ENCODE measurements at regions not wholly inside any gene's neighbourhood (a gene's known extent, or its start where the extent isn't known, plus 50 kb on each side); places are given as distances from the start of the nearest gene placed in this dataset.

DNA sequence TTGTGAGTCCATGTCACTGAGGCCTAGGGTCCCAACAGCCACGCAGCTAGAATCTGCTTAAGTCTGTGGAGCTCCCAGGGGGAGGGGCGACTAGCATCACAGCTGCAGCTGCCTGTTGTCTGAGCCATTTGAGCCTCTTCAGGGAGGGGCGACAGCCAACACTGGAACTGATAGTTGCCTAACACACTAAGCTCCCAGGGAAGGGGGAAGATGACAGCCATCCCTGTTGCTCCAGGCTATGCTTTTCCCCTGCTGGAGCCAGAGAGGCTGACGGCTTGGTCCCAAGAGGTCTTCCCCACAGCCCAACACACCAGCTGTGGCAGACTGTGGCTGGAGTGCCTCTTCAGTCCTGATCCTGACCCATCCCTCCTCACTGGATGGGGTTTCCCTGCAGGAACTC is 817.5 kb downstream of the NXPH1 start:
- 78% methylated on average over 4 of the region's 4 CpGs for WGBS, 2 donors
- H3K27ac ChIP-seq, result no peak overlapping the region
- H3K9me3 ChIP-seq, result peaks cover 0 to 3% (median 0%) of the 10 kb centered on the region in 4 donors
- H3K4me3 ChIP-seq, result no peak overlapping the region
- TF ChIP-seq POLR2AphosphoS5 (IDR thresholded peaks at IDR 0.05) (no peak), POLR2A (IDR thresholded peaks at IDR 0.05) (no peak), CTCF (IDR thresholded peaks at IDR 0.05) (no peak), EP300 (IDR thresholded peaks at IDR 0.05) (no peak)
- no peak for DNase-seq
- H3K4me1 ChIP-seq, result no peaks in the 10 kb centered on the region
- H3K27me3 ChIP-seq, result no peaks in the 10 kb centered on the region
- intact Hi-C loops (cut with DNase I), result no loop called here
- no peaks in the 10 kb centered on the region for H3K36me3 ChIP-seq

DNA sequence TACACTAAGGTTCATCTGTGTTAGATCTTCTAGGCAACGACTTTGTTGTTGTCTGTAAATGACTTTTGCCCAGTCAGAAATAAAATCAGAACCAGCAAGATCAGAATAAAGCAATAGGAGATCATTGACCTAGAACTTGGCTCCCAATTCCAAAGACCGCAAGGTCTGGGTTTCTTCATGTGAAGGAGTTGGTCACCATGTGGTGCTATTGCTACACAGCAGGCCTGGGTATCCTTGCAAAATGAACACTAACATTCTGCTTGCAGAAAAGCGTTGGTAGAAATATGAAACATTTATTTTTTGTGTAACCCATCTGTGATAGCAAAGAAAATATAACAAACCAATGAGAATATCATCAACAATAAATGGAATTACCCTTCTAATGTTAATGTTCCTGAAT is 831.0 kb downstream of the NXPH1 start:
- DNase-seq, result no peak
- no peak for TF ChIP-seq EP300 (IDR thresholded peaks at IDR 0.05)
- no peak for TF ChIP-seq POLR2AphosphoS5 (IDR thresholded peaks at IDR 0.05)
- no peak for TF ChIP-seq POLR2A (IDR thresholded peaks at IDR 0.05)
- TF ChIP-seq CTCF (IDR thresholded peaks at IDR 0.05), result peak in 1 of 4 experiments; percentile 34
- H3K36me3 ChIP-seq, result no peaks in the 10 kb centered on the region
- H3K4me1 ChIP-seq, result no peaks in the 10 kb centered on the region
- no peaks in the 10 kb centered on the region for H3K9me3 ChIP-seq
- no peak overlapping the region for H3K27ac ChIP-seq
- intact Hi-C loops (cut with DNase I), result no loop called here
- 64 to 79% methylated on average over 3 of the region's 3 CpGs for WGBS, 2 donors
- no peaks in the 10 kb centered on the region for H3K27me3 ChIP-seq
- H3K4me3 ChIP-seq, result no peak overlapping the region

- TF ChIP-seq POLR2AphosphoS5 (IDR thresholded peaks at IDR 0.05) (no peak), EP300 (IDR thresholded peaks at IDR 0.05) (no peak), POLR2A (IDR thresholded peaks at IDR 0.05) (no peak), CTCF (IDR thresholded peaks at IDR 0.05) (no peak)
- H3K36me3 ChIP-seq, result no peaks in the 10 kb centered on the region
- H3K4me3 ChIP-seq, result no peak overlapping the region
- no peaks in the 10 kb centered on the region for H3K4me1 ChIP-seq
- H3K9me3 ChIP-seq, result no peaks in the 10 kb centered on the region
- DNase-seq, result no peak
- H3K27me3 ChIP-seq, result no peaks in the 10 kb centered on the region
- intact Hi-C loops (cut with DNase I), result no loop called here
- H3K27ac ChIP-seq, result no peak overlapping the region
These were observed 846.7 kb downstream of the NXPH1 start for GRCh38 chr7:9280088-9280487.

DNA sequence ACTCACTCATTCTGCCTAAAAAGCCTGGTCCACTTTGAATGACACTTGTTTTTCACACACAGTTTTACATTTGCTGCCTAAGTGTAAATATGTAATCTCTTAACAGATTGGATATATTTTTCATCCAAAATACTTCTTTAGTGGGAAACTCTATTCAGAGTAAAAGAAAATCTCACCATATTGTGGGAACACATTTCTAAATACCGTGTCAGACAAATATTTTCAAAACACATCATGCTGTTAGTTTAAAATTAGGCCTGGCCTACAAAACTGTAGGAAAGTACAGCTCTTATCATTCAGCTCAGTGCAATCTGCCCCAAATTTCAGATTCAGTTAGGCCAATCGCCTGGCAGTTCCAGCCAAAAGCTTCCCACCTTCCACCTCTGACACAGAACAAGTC is 849.8 kb downstream of the NXPH1 start:
- Histone ChIP-seq H3K36me3 (no peaks in the 10 kb centered on the region), H3K27me3 (no peaks in the 10 kb centered on the region), H3K9me3 (no peaks in the 10 kb centered on the region), H3K4me1 (no peaks in the 10 kb centered on the region), H3K27ac (no peak overlapping the region), H3K4me3 (no peak overlapping the region)
- no peak for TF ChIP-seq POLR2AphosphoS5 (IDR thresholded peaks at IDR 0.05)
- no peak for DNase-seq
- WGBS, 2 donors, result 52 to 62% methylated on average over 2 of the region's 2 CpGs
- intact Hi-C loops (cut with DNase I), result no loop called here

- no peak for TF ChIP-seq EP300 (IDR thresholded peaks at IDR 0.05)
- no peak for TF ChIP-seq POLR2AphosphoS5 (IDR thresholded peaks at IDR 0.05)
- TF ChIP-seq POLR2A (IDR thresholded peaks at IDR 0.05), result no peak
- no peak for TF ChIP-seq CTCF (IDR thresholded peaks at IDR 0.05)
These were observed 869.0 kb downstream of the NXPH1 start for GRCh38 chr7:9302436-9302835.

More at GRCh38 chr7:9302436-9302835, 869.0 kb downstream of the NXPH1 start:
- H3K4me3 ChIP-seq, result no peak overlapping the region
- no peaks in the 10 kb centered on the region for H3K9me3 ChIP-seq
- H3K36me3 ChIP-seq, result no peaks in the 10 kb centered on the region
- no peaks in the 10 kb centered on the region for H3K4me1 ChIP-seq
- H3K27me3 ChIP-seq, result no peaks in the 10 kb centered on the region
- DNase-seq, result no peak
- intact Hi-C loops (cut with DNase I), result no loop called here
- WGBS, 2 donors, result 45 to 83% methylated on average over 4 of the region's 4 CpGs
- H3K27ac ChIP-seq, result no peak overlapping the region

All from sigmoid colon (tissue), 6 donors.